GM21723 (cell line): ENCODE measurements at regions not wholly inside any gene's neighbourhood (a gene's known extent, or its start where the extent isn't known, plus 50 kb on each side); places are given as distances from the start of the nearest gene placed in this dataset.

Source experiments
- ATAC-seq: cut with Tn5 transposase; IDR thresholded peaks from one replicate; pipeline ENCODE4 v1.9.1; 2021; ENCODE audit warnings: mild to moderate bottlenecking, moderate library complexity; ENCODE audit not compliant: unreplicated experiment

DNA sequence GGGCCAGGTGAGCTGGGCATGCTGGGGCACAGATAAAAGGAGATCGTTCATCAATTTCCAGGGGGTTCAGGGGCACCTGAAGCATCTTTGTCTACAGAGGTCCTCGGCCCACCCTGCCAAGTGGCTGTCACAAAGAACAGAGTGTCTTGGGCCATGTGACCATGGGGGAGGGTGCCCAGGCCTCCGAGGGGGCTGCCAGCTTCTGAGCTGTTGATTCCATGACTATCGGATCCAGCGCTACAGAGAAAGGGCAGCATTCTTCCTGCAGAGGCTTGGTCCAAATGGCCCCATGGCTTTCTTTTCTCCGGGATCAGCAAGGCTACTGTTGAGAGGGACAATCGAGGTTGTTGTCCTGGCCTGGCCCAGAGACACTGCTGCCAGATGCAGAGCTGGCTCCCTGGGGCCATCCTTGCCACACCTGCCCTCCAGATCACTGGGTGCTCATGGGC, 289.2 kb downstream of the ZSWIM6 start:
- ATAC-seq: no peak

DNA sequence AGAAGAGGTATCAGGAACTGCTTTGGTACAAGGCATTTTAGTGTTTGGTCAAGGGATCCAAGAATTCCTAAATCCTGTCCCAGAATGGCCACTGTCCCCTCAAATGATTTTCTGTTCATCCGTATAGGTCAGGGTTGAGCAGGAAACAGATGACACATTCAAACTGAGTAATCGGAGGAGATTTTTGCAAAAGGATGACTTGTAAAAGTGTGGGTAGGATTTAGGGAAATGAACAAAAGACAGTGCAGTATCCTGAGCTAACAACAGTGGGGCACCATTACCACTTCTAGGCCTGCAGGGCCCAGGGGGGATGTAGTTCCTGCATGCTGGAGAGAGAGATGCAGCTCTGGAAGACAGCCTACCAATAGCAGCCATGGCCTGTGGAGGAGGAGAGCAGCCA, 290.1 kb downstream of the ZSWIM6 start:
- no peak for ATAC-seq

DNA sequence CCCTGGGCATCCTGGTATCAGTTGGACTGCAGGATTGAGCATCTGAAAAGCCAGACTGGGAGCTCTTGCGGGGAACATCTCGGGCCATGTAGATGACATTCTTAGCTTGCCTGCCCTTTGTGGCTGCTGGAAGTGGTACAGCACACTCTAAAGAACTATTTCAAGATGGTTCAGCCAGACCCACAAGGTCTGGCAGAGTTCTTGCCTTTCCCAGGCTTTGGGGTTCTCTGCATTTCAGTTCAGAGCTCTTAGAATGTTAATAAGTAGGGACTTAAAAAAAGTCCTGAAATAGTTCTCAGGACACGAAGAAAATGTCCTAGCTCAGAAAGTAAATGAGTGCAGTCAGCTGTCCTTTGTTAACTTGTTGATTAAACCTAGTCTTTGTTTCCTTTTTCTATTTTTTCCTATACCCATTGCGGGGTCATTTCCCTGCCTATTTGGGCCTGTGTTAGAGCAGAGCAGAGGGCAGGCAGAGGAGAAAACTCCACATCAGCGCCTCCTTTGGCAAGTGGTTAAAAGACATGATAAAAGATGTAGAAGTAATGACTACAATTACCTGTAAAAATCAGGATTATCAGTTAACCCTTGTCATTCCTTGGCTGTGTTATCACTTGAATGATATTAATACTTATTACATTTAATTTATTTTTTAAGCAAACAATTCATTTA, 291.5 kb downstream of the ZSWIM6 start:
- no peak for ATAC-seq

DNA sequence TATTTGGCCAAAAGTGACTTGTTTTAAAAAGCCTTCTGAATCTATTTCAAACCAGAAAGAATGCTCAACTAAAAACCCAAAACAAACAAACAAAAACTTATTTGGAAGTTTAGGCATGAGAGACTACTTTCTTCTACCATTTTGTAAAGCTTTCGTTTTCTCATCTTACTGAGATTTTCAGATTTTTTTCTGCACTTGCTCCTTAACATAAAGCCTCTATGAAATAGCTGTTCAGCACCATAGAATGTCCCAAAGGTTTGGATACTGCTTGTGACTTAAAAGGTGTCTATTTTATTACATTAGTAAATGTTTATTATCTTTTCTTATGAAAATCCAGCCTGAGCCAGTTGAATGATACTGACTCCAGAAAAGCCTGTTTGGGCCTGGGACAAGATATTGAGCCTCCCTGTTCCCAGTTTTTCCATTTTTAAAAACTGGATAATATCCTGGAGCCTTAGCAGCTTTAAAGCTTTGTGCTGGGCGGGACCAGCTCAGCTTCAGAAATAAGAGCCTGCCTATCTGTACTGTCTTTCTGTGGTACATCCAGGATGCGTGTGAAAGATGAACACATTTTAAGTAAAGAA, 292.6 kb downstream of the ZSWIM6 start:
- ATAC-seq: no peak

DNA sequence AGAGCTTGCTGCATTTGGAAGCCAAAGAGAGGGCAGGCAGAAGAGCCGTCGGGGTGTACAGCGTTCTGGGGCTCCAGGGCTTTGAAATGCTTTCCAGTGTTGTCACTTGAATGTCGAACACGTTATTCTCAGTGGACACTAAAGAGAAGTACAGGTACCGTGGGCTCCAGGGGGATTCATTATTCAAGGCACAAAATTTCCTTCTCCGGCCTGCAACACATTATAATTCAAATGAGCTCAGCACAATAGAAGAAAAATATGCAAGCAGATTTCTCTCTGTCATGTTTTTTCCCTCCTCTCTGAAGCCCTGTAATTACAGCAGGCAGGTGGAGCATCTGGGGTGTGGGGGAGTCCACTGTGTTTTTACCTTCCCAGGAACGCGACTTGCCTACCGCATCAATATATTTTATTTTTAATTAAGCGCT, 293.1 kb downstream of the ZSWIM6 start:
- ATAC-seq: no peak

DNA sequence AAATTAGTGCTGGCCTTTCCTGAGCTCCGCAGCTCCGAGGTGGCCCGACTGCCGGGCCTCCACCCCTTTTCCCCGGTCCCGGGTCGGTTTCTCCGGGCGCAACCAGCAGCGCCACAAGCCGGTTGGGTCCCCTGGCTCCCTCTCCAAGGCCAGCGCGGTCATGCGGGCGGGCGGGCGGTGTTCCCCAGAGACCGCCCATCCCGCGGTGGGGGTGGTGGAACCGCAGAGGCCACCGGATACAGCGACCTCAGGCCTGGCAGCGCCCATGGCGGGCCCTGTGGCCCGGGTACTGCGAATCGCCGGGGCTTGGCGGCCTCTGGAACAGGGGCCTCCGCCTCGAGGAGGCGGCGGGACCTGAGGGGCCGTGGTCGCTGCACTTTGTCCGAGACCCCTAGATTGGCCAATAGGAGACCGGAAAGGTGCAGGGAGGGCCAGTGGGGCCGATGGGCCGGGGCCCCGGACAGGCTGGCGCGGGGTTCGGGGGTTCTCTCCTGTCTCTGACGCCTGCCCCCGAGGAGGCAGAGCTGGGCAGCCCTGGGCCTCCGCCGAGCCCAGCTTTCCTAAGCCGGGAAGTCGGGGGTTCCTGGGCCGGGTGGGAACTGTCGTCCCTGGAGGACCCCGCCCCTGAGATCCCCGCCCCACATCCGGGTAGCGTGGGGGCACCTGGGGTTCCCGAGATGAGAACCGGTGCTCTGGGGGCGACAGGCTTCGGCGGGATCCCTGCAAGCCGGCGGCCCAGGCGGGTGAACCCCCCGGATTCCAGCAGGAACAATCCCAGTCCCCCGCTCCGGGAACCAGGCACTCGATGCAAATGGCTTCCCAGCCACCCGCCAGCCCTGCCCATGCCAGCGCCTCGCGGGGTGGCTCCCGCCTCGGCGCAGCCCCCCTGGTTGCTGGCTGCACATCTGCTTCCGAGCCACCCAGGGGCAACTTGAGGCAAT, 293.9 kb downstream of the ZSWIM6 start:
- peak; percentile 67 for ATAC-seq

DNA sequence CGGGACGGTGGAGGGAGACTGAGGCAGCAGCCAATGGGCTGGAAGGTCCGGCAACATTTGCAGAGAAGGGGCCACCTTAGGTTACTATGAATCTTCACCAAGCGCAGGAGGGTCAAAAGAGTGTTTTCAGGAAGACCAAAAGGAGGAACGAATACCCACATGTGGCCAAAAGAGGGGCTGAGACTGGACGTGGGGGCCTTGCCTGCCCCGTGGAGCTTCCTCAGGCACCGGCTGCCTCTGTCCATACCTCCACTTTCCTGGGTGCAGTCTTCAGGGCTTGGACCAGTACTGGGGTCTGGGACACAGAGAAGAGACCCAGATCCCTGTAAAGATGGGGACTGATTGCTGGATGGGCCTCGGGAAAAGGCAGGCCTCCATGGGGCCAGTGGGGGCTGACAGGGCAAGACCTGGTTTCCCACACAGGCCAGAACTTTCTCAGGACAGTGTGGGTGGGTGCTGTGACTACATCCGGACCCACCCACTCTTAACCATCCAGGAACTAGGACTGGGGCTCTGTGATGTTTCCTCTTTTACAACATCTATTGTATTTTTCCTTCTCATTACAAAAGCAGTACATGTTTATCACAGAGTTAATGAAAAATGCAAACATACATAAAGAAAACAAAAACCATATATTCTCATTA, 294.7 kb downstream of the ZSWIM6 start:
- peak; percentile 43 for ATAC-seq

DNA sequence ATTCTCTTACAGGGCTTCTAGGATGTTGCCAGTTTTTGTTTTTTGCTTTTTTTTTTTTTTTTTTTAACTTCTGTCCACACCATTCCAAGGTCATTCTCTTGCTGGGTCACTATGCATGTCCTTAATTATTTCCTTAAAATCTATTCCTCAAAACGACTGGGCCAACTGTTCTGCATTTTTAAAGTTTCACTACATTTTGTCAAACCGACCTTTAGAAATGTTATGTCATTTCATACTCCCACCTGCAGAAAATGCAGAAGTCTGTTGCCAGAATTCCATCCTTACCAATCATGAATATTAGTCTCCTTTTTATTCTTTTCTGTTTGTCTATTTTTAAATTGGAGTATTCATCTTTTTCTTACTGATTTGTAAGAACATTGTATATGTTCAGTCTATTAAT, 295.5 kb downstream of the ZSWIM6 start:
- no peak for ATAC-seq

DNA sequence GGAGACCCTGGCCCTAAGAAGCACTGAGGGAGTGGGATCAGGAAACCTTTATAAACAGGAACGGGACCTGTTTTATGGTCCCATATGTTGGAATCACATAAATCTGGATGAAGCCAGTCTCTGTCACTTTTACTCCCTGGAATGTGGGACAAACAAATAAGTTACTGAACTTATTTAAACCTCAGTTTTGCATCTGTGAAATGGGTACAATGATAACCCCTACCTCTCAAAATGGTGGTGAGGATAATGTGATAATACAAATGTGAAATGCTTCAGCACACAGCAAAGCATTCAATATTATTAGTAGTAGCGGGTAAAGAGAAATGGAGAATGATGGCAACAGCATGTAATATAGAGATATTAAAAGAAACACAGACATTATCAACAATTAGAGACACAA, 298.9 kb downstream of the ZSWIM6 start:
- ATAC-seq: no peak

DNA sequence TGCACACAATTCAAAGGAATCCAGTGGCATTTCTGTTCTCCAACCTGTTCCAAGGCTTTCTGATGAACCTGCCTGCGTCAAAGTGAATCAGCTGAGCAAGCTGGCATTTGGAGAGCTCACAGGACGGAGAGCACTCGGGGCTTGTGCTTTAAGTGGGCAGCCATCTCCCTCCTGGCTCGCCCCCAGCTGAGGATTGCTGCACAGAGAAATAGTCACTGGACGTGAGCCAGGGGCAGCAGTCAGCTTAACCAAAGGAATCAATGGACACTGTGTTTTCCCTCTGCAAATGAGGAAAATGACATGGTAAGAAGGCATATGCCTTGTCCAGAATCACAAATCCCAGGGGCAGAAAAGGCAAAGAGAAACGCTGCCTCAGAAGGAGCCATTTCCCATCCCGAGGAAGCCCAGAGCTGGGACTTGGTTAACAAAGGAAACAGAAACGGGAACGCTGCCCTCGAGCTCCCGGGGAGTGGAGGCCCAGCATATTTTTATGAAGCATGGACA, 299.4 kb downstream of the ZSWIM6 start:
- ATAC-seq: no peak

DNA sequence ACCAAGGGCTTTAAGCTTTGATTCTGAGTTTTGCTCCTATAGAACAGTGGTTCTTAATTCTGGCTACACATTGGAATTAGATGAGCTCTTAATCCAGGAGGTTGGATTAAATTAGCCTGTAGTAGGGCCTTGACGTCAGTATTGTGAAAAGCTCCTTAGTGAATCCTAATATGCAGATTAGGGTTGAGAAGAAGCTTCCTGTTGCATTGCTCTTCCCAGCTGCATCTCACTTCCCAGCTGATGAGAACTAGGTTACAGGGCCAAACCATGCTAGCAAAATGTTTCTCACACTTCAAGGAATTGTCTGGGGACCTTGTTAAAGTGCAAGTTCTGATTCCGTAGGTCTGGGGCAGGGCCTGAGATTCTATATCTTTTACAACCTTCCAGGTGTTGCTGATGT, 300.0 kb downstream of the ZSWIM6 start:
- no peak for ATAC-seq

DNA sequence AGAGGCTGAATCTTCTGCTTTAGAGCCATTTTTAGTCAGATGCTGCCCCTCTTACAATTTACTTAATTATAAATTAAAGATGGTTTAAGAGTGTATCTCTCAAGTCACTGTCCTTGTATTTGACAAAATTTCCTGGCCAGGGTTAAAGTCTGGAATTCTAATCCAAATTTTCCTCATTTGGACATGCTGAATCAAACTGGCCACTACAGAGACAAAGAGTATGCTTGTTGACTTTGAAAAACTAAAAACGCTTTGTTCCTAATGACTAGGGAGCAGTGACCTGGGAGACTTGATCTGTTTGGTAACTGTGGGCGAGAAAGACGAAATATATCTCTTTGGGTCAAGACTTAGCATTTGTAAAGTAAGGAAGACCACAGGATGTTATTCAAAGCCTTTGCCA, 303.2 kb downstream of the ZSWIM6 start:
- ATAC-seq: no peak

DNA sequence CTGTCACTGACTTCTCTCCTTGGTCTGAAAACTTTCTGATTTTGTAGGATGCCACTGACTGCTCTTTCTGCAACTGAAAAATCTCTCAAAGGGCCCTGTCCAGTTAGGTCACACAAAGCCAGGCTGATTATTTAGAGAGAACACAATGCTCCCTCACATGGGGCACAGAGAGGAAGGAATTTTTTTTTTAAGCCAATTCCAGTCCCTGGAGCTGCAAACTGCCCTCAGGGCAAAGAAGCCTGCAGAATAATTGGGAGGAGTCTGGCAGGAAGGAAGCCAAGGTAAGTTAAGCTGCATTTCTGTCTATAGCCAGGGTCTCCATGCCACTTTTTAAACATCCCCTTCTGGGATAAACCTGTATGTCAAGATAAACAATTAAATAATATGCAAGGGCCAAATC, 305.5 kb downstream of the ZSWIM6 start:
- no peak for ATAC-seq

DNA sequence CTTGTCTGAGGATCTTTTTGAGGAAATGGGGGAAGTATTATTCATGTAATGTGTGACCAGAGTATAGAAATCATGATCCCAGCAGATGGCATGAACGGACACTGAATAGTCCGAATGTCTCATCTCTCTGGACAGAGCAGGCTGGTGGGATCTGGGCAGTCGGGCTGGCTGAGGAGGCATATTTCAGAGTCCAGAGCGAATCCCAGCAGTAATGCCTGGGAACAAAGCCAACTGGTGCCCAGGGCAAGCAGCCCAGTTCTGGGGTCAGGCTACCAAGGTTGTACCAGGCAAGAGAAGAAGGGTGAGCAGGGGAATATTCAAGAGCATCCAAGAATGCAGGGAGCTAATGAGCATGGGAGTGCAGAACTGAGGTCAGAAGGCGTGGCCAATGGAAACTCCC, 306.4 kb downstream of the ZSWIM6 start:
- no peak for ATAC-seq

DNA sequence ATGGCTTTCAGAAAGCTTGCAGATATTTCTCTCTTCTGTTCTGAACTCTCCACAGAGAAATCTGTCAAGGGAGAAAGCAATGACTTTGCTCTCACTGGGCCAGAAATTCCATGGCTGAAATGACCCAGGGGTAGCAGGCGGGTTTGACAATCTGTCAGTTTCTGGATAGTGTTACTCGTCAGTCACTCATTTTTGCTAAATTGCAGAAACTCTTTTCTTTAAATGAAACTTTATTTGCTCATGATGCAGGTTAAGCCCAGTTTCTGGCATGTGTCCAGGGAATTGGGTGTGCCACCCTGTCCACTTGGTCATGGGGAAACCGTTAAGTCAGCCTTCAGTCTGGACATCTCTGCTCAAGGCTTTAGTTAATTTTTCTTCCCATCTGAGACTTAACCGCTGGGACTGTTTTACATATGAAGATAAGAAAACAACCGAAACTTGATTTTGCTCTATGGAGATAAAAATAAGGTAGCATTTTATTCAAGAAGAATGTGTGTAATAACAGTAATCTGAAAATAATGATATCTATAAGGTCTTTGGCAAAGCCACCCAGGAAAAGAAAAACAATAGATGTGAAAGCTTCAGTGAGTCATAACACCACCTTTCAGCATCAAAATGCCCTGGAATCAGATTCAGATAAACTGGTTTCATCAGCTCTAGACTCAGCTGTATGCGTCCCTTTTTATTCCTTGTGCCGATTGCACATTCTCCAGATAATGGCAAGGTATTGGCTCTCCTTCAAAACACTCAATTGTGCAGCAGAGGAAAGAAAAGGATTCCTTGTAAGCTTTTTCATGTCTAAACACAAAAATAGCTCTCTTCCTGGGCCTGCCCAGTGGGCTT, 308.3 kb downstream of the ZSWIM6 start:
- ATAC-seq: no peak

DNA sequence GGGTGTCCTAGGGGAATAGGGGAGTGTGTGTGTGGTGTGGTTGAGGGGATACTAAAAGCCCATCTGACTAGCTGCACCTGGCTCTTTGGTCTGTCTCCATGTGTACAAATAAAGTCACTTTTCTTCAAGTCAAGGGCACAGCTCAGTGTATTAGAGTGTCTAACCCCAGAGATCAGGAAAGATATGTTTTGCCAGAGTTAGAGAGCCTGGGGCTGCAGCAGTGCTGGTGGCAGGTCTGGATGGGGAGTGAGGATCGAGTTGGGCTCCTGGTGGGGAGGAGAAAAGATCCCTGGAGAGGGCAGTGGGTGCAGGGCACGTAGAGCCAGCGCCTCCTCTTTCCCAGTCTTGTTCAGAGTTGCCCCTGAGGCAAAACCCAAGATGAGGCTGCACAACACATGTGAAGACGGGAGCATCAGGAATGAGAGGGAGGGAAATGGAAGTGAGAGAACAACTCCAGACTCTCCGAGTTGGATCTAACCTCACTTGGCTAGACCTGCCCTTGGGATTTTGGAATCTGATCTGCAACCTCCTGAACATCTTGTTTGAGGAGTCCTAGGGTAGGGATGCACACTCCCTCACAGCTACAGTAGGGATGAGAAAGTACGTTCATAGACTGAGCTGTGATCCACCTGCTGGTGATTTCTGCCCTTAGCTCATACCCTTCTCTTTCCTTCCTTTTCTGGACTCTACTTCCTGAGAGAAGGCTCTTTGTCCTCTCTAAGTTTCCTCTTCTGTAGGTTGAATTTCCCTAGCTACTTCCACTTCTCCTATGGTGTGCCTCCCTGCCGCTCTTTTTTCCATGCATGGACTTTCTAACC, 309.9 kb downstream of the ZSWIM6 start:
- no peak for ATAC-seq

DNA sequence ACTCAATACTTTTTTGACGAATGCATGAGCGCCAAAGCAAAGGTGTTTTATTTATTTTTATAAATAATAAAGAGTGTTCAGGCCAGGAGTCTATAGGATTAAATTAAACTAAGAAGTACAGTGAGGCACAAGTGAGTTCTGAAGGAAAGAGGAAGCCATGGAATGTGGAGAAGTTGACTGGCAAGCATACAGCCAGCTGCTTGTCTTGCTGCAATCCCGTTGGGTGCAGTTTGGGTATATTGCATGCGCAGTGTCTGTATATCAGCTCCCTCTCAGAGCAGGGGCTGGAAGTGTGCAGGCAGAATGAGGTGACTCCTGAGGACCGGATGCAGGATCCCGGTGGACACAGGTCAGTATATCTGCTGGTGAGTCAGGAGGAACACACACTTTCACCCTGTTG, 315.6 kb downstream of the ZSWIM6 start:
- no peak for ATAC-seq

DNA sequence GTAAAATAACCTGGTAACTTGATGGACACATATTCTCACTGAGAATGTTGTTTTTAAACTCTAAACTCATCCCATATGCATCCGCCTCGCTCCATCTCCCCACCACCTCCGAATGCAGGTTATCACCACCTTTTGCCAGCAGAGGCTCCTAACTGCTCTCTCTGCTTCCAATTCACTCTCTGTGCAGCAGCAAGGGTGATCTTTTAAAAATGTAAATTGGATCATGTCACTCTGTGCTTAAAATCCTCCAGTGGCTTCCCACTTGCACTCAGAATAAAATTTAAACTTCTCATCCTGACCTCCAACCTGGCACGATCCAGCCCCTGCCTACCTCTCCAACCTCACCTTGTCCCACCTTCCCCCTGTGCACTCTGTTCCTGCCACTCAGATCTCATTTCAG, 317.2 kb downstream of the ZSWIM6 start:
- ATAC-seq: no peak

DNA sequence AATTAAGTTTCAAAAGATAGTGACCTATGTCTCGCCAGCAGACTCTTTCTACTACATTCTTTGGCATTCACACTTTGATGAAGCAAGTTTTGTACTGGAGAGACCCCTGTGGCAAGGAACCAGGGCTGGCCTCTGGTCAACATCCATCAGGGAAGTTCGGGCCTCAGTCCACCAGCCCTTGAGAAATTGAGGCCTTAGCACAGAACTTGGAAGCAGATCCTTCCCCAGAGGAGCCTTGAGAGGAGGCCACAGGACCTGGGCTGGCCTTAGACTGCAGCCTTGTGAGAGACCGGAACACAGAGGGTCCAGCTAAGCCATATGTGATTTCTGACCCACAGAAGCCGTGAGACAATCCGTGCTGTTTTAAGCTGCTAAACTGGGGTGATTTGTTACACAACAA, 317.9 kb downstream of the ZSWIM6 start:
- no peak for ATAC-seq
